Esophagus squamous epithelium (tissue), 4 donors: ENCODE measurements at regions not wholly inside any gene's neighbourhood (a gene's known extent, or its start where the extent isn't known, plus 50 kb on each side); places are given as distances from the start of the nearest gene placed in this dataset.

ENCODE experiments used
- CTCF ChIP-seq, 6 experiments: fragments of 450-650 bp in 4 of 6; fragments of 200-600 bp in 2 of 6; sonication (generic) in 2 of 6; IDR thresholded peaks; one replicate each; pipeline ENCODE4 v1.5.1; 2016 to 2019; ENCODE audit warnings: antibody characterized with exemption in 6 of 6, mild to moderate bottlenecking in 4 of 6, moderate library complexity in 4 of 6
- POLR2A ChIP-seq, 4 donors: fragments of 450-650 bp; IDR thresholded peaks; one replicate each; pipeline ENCODE4 v1.6.1; 2017; ENCODE audit warnings: antibody characterized with exemption in 4 of 4, mild to moderate bottlenecking in 4 of 4, moderate library complexity in 3 of 4

GRCh38 chr18:70397259-70397925 lies 108.5 kb downstream of the SOCS6 start:
- TF ChIP-seq CTCF (IDR thresholded peaks at IDR 0.05): no peak
- TF ChIP-seq POLR2A (IDR thresholded peaks at IDR 0.05): no peak
